HEK293 (cell line): ENCODE measurements at regions not wholly inside any gene's neighbourhood (a gene's known extent, or its start where the extent isn't known, plus 50 kb on each side); places are given as distances from the start of the nearest gene placed in this dataset.

Experiments
- CTCF ChIA-PET: fragments of 350-600 bp; formaldehyde crosslinking; extraction: SDS; loops from one replicate; lab custom pipeline; 2021; ENCODE audit warnings: antibody characterized with exemption; lab: Yijun Ruan, JAX
- POLR2A ChIA-PET: fragments of 300-600 bp; formaldehyde crosslinking; extraction: SDS; loops from one replicate; lab custom pipeline; 2020; ENCODE audit warnings: antibody characterized with exemption, inconsistent platforms; lab: Yijun Ruan, JAX
- H3K27ac ChIP-seq: fragments of 200-500 bp; sonication (Bioruptor generic); 2 replicates; pipeline ENCODE4 v1.5.1; 2014; ENCODE audit warnings: low read depth, low read length, control low read depth, inconsistent platforms; ENCODE audit errors: extremely low read depth
- H3K36me3 ChIP-seq, 2 experiments: fragments of 200-500 bp in 1 of 2; sonication (Bioruptor generic) in 1 of 2; 1 replicate in 1 of 2; 2 replicates in 1 of 2; pipeline ENCODE4 v1.5.1; 2014 to 2017; ENCODE audit warnings: inconsistent platforms in 2 of 2, low read length in 2 of 2; ENCODE audit not compliant: control insufficient read depth in 2 of 2, insufficient read depth in 1 of 2
- H3K4me1 ChIP-seq: fragments of 200-500 bp; sonication (Bioruptor generic); 2 replicates; pipeline ENCODE4 v1.5.1; 2014; ENCODE audit warnings: mild to moderate bottlenecking, low read length, inconsistent platforms; ENCODE audit not compliant: control insufficient read depth, insufficient read depth
- H3K4me3 ChIP-seq: 2 replicates; pipeline ENCODE4 v1.5.1; 2011; ENCODE audit warnings: low read depth, mild to moderate bottlenecking, control low read depth, low read length, moderate library complexity
- H3K9me3 ChIP-seq: fragments of 200-500 bp; sonication (Bioruptor generic); 2 replicates; pipeline ENCODE4 v1.5.1; 2014; ENCODE audit warnings: low read depth, low read length, inconsistent platforms; ENCODE audit not compliant: control insufficient read depth, insufficient read depth
- BCL11B ChIP-seq: fragments of 450-650 bp; formaldehyde crosslinking; IDR thresholded peaks from 2 replicates; pipeline ENCODE4 v1.5.1; 2016; ENCODE audit warnings: low read depth, missing biosample characterization, missing genetic modification characterization
- GLIS1 ChIP-seq: fragments of 450-650 bp; formaldehyde crosslinking; IDR thresholded peaks from 2 replicates; pipeline ENCODE4 v1.5.1; 2016; ENCODE audit warnings: missing biosample characterization, missing genetic modification characterization
- HOXA7 ChIP-seq: sonication (generic); formaldehyde crosslinking; IDR thresholded peaks from 2 replicates; pipeline ENCODE4 v1.8.1; 2022; ENCODE audit warnings: missing genetic modification reagents, borderline replicate concordance
- OSR2 ChIP-seq: fragments of 450-650 bp; formaldehyde crosslinking; IDR thresholded peaks from 2 replicates; pipeline ENCODE4 v1.5.1; 2016; ENCODE audit warnings: missing biosample characterization, missing genetic modification characterization
- PRDM6 ChIP-seq: fragments of 450-650 bp; formaldehyde crosslinking; IDR thresholded peaks from 2 replicates; pipeline ENCODE4 v1.5.1; 2017; ENCODE audit warnings: missing biosample characterization, missing genetic modification characterization
- SCRT1 ChIP-seq: fragments of 450-650 bp; formaldehyde crosslinking; IDR thresholded peaks from 2 replicates; pipeline ENCODE4 v1.5.1; 2016; ENCODE audit warnings: missing biosample characterization, missing genetic modification characterization, borderline replicate concordance
- SP7 ChIP-seq: fragments of 450-650 bp; formaldehyde crosslinking; IDR thresholded peaks from 2 replicates; pipeline ENCODE4 v1.5.1; 2016; ENCODE audit warnings: missing biosample characterization, missing genetic modification characterization
- ZNF10 ChIP-seq: fragments of 450-650 bp; formaldehyde crosslinking; IDR thresholded peaks from 2 replicates; pipeline ENCODE4 v1.5.1; 2017; ENCODE audit warnings: missing biosample characterization, missing genetic modification characterization
- ZNF132 ChIP-seq: fragments of 450-650 bp; formaldehyde crosslinking; IDR thresholded peaks from 2 replicates; pipeline ENCODE4 v1.5.1; 2017; ENCODE audit warnings: missing biosample characterization, missing genetic modification characterization, borderline replicate concordance
- ZNF138 ChIP-seq: fragments of 450-650 bp; formaldehyde crosslinking; IDR thresholded peaks from 2 replicates; pipeline ENCODE4 v1.5.1; 2016; ENCODE audit warnings: missing biosample characterization, missing genetic modification characterization, borderline replicate concordance
- ZNF140 ChIP-seq: fragments of 450-650 bp; formaldehyde crosslinking; IDR thresholded peaks from 2 replicates; pipeline ENCODE4 v1.5.1; 2016; ENCODE audit warnings: missing biosample characterization, missing genetic modification characterization
- ZNF157 ChIP-seq: fragments of 450-650 bp; formaldehyde crosslinking; IDR thresholded peaks from 2 replicates; pipeline ENCODE4 v1.5.1; 2016; ENCODE audit warnings: missing biosample characterization, missing genetic modification characterization
- ZNF174 ChIP-seq: fragments of 450-650 bp; formaldehyde crosslinking; IDR thresholded peaks from 2 replicates; pipeline ENCODE4 v1.5.0; 2017; ENCODE audit warnings: missing biosample characterization, mild to moderate bottlenecking, missing genetic modification characterization
- ZNF175 ChIP-seq: fragments of 450-650 bp; formaldehyde crosslinking; IDR thresholded peaks from 2 replicates; pipeline ENCODE4 v1.5.1; 2016; ENCODE audit warnings: missing biosample characterization, missing genetic modification characterization
- ZNF292 ChIP-seq: fragments of 450-650 bp; formaldehyde crosslinking; IDR thresholded peaks from 2 replicates; pipeline ENCODE4 v1.5.1; 2016; ENCODE audit warnings: low read depth, missing biosample characterization, missing genetic modification characterization, borderline replicate concordance
- ZNF324 ChIP-seq: fragments of 450-650 bp; formaldehyde crosslinking; IDR thresholded peaks from 2 replicates; pipeline ENCODE4 v1.5.1; 2016; ENCODE audit warnings: missing biosample characterization, missing genetic modification characterization
- ZNF501 ChIP-seq: fragments of 450-650 bp; formaldehyde crosslinking; IDR thresholded peaks from 2 replicates; pipeline ENCODE4 v1.5.1; 2016; ENCODE audit warnings: missing biosample characterization, missing genetic modification characterization
- ZNF596 ChIP-seq: fragments of 450-650 bp; IDR thresholded peaks from 2 replicates; pipeline ENCODE4 v1.5.0; 2018; ENCODE audit warnings: missing biosample characterization, mild to moderate bottlenecking, missing genetic modification characterization, moderate library complexity
- ZSCAN30 ChIP-seq: fragments of 450-650 bp; IDR thresholded peaks from 2 replicates; pipeline ENCODE4 v1.5.1; 2018; ENCODE audit warnings: missing biosample characterization, mild to moderate bottlenecking, missing genetic modification characterization, moderate library complexity
- TF ChIP-seq, protein P1 (sequence below): fragments of 450-650 bp; formaldehyde crosslinking; IDR thresholded peaks from 2 replicates; pipeline ENCODE4 v1.5.1; 2016; ENCODE audit warnings: missing biosample characterization, missing genetic modification characterization
- TF ChIP-seq, protein P2 (sequence below): fragments of 450-650 bp; formaldehyde crosslinking; IDR thresholded peaks from 2 replicates; pipeline ENCODE4 v1.5.1; 2016; ENCODE audit warnings: missing biosample characterization, missing genetic modification characterization
- TF ChIP-seq, protein P3 (sequence below): fragments of 450-650 bp; formaldehyde crosslinking; IDR thresholded peaks from 2 replicates; pipeline ENCODE4 v1.5.1; 2016; ENCODE audit warnings: missing biosample characterization, missing genetic modification characterization

- peaks cover 5% of the 10 kb centered on the region; the same call in 1 of the 2 replicates for H3K4me1 ChIP-seq
- H3K9me3 ChIP-seq = no peaks in the 10 kb centered on the region
- POLR2A ChIA-PET = no interaction called here
- CTCF ChIA-PET = no interaction called here
- H3K27ac ChIP-seq = no peak overlapping the region
- H3K4me3 ChIP-seq = no peak overlapping the region
- H3K36me3 ChIP-seq = no peaks in the 10 kb centered on the region
- no peak for TF ChIP-seq ZNF174 (tag by site-specific recombination)
These were observed 62.1 kb upstream of the DCBLD2 start for GRCh38 chr3:98963546-98963945.

DNA sequence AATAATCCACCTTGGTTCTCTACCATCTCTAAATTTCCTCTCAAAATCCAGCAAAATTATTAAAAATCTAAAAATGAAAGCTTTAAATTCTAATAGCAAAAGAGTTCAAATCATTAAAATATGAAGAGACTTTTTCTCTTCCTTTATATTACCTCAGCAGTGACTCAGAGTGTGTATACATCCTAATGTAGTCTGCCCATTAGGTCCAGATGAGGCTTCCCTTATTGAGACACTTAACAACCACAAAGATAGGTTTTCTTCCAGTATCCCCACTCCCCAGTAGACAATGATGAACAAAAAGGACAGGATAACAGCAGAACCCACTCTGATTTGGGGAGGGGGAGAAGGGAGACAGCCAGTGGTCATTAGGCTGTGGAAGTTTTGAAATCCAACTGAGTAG, 61.5 kb upstream of the DCBLD2 start:
- ChIA-PET CTCF (interaction anchor here (1.2 kb wide), 1 partner anchor 150 kb away, joined by 3 read pairs; no protein-coding TSS in a partner anchor), POLR2A (no interaction called here)
- no peak overlapping the region for H3K27ac ChIP-seq
- no peak for TF ChIP-seq ZNF501 (tag by site-specific recombination)
- TF ChIP-seq, protein P1, sequence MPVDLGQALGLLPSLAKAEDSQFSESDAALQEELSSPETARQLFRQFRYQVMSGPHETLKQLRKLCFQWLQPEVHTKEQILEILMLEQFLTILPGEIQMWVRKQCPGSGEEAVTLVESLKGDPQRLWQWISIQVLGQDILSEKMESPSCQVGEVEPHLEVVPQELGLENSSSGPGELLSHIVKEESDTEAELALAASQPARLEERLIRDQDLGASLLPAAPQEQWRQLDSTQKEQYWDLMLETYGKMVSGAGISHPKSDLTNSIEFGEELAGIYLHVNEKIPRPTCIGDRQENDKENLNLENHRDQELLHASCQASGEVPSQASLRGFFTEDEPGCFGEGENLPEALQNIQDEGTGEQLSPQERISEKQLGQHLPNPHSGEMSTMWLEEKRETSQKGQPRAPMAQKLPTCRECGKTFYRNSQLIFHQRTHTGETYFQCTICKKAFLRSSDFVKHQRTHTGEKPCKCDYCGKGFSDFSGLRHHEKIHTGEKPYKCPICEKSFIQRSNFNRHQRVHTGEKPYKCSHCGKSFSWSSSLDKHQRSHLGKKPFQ (tag by site-specific recombination) = no peak
- H3K36me3 ChIP-seq = no peaks in the 10 kb centered on the region
- H3K4me3 ChIP-seq = no peak overlapping the region
- H3K4me1 ChIP-seq = peaks cover 5% of the 10 kb centered on the region; the same call in 1 of the 2 replicates
- H3K9me3 ChIP-seq = no peaks in the 10 kb centered on the region

DNA sequence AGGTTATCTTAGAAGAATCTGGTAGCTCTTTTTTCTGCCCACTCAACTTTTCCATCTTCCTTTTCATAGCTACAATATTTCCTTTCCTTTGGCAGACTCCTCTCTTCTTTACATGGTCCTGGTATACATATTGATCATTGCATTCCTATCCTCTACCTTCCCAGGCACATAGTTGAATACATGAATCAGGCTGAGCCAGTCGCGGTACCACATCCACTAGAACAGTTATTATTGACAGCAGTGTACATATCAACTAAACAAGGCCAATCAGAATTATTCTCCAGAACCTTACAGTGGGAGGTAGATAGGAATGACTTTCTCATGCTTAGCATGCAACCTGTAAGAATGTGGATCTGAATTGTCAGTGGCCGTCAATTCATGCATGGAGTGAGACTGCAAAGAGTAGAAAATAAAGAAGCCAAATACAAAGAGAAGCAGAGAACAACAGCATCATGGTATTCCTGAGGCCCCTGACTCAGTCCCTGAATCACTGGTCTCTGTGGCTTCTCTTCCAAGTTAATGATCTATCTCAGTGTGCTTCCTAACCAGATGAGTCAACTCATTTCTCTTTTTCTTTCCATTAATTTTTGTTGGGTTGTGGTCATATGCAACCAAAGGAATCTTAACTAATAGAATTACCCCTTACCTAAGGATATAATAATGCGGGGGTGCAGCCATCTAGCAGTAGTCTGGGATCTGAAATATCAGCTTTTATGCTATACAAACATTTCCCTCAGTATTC, 60.9 kb upstream of the DCBLD2 start:
- TF ChIP-seq HOXA7 (CRISPR knock-in tag) (no peak), ZNF140 (no peak), ZNF596 (tag by site-specific recombination) (no peak), BCL11B (tag by site-specific recombination) (no peak), GLIS1 (tag by site-specific recombination) (no peak), SP7 (tag by site-specific recombination) (no peak), ZNF132 (no peak), ZNF138 (tag by site-specific recombination) (no peak), PRDM6 (tag by site-specific recombination) (no peak), ZNF157 (tag by site-specific recombination) (no peak), ZNF324 (tag by site-specific recombination) (no peak), ZNF175 (tag by site-specific recombination) (no peak), ZSCAN30 (tag by site-specific recombination) (no peak), ZNF10 (tag by site-specific recombination) (no peak), SCRT1 (no peak), ZNF292 (no peak), OSR2 (tag by site-specific recombination) (no peak)
- TF ChIP-seq, protein P2, sequence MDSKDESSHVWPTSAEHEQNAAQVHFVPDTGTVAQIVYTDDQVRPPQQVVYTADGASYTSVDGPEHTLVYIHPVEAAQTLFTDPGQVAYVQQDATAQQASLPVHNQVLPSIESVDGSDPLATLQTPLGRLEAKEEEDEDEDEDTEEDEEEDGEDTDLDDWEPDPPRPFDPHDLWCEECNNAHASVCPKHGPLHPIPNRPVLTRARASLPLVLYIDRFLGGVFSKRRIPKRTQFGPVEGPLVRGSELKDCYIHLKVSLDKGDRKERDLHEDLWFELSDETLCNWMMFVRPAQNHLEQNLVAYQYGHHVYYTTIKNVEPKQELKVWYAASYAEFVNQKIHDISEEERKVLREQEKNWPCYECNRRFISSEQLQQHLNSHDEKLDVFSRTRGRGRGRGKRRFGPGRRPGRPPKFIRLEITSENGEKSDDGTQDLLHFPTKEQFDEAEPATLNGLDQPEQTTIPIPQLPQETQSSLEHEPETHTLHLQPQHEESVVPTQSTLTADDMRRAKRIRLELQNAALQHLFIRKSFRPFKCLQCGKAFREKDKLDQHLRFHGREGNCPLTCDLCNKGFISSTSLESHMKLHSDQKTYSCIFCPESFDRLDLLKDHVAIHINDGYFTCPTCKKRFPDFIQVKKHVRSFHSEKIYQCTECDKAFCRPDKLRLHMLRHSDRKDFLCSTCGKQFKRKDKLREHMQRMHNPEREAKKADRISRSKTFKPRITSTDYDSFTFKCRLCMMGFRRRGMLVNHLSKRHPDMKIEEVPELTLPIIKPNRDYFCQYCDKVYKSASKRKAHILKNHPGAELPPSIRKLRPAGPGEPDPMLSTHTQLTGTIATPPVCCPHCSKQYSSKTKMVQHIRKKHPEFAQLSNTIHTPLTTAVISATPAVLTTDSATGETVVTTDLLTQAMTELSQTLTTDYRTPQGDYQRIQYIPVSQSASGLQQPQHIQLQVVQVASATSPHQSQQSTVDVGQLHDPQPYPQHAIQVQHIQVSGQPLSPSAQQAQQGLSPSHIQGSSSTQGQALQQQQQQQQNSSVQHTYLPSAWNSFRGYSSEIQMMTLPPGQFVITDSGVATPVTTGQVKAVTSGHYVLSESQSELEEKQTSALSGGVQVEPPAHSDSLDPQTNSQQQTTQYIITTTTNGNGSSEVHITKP (tag by site-specific recombination) = no peak
- TF ChIP-seq, protein P3, sequence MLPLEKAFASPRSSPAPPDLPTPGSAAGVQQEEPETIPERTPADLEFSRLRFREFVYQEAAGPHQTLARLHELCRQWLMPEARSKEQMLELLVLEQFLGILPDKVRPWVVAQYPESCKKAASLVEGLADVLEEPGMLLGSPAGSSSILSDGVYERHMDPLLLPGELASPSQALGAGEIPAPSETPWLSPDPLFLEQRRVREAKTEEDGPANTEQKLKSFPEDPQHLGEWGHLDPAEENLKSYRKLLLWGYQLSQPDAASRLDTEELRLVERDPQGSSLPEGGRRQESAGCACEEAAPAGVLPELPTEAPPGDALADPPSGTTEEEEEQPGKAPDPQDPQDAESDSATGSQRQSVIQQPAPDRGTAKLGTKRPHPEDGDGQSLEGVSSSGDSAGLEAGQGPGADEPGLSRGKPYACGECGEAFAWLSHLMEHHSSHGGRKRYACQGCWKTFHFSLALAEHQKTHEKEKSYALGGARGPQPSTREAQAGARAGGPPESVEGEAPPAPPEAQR (tag by site-specific recombination) = no peak
- H3K27ac ChIP-seq = no peak overlapping the region
- H3K4me3 ChIP-seq = no peak overlapping the region
- ChIA-PET CTCF (interaction anchor here (1.2 kb wide), 1 partner anchor 149 kb away, joined by 3 read pairs; no protein-coding TSS in a partner anchor), POLR2A (no interaction called here)
- H3K36me3 ChIP-seq = no peaks in the 10 kb centered on the region
- H3K4me1 ChIP-seq = peaks cover 5% of the 10 kb centered on the region; the same call in 1 of the 2 replicates
- H3K9me3 ChIP-seq = no peaks in the 10 kb centered on the region
